ENCODE measurements at regions not wholly inside any gene's neighbourhood (a gene's known extent, or its start where the extent isn't known, plus 50 kb on each side); places are given as distances from the start of the nearest gene placed in this dataset.
A peak's percentile ranks its signal among the peaks of the same experiment; 100 is the strongest.

GRCh38 chr1:101366513-101367215 is 129.8 kb downstream of the S1PR1 start:
- no peaks in the 10 kb centered on the region for H3K36me3 ChIP-seq (ENCODE audit: control insufficient read depth in 2 of 3, insufficient read depth in 3 of 3, low read length in 3 of 3)
- no peaks in the 10 kb centered on the region for H3K9me3 ChIP-seq (ENCODE audit: control insufficient read depth in 2 of 3, insufficient read depth in 1 of 3, low read length in 3 of 3)
- no peak for DNase-seq
- H3K27ac ChIP-seq (ENCODE audit: low read depth in 2 of 2, low read length in 2 of 2), result no peak overlapping the region
- H3K4me1 ChIP-seq (ENCODE audit: control insufficient read depth in 2 of 3, insufficient read depth in 2 of 3, low read depth in 1 of 3, low read length in 3 of 3), result no peaks in the 10 kb centered on the region
- no peak for FAIRE-seq
- H3K9ac ChIP-seq (ENCODE audit: low read length in 3 of 3), result no peak overlapping the region
- intact Hi-C loops (cut with DNase I), result no loop called here
- TF ChIP-seq CTCF (IDR thresholded peaks at IDR 0.05; ENCODE audit: borderline replicate concordance, extremely low read depth, insufficient read depth), result no peak
- H3K27me3 ChIP-seq (ENCODE audit: control insufficient read depth, insufficient read depth, low read length), result no peaks in the 10 kb centered on the region
- no peak overlapping the region for H3K4me3 ChIP-seq (ENCODE audit: low read length in 3 of 3)

DNA sequence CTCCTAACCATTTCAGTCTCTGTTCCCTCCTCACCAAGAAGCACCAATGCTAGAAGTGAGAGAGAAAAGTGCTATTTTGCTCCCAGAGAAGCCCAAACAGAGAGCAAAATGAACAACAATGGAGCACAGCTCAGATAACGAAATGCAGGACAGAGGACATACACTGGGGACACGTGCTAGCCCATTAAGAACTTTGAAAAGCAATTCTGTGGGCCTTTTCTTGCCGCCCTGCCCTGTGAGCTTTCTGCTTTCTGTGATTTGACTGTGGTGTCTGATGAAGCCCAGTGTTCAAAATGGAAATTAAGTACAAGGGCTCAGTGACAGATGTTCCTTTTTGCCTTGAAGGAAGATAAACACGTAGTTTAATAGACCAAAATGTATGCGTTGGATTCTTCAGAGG is 130.8 kb downstream of the S1PR1 start:
- intact Hi-C loops (cut with DNase I), result no loop called here

DNA sequence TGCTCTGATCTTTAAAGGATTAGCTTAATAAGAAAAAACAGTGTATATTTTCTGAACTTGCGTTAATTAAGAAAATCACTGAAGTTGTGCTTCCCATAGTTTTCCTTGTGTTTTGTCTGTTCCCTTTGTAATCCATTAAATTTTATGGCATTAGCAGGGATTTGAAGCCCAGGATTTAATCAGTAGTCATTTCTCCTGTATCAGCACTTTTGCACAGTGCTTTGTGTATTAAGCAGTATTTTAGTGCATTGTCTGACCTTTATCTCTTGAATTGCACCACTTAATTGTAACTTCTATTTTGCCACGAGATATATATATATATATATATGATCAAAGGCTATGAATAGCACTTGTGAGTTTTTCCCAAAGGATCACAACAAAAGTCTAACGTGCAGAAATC is 133.7 kb downstream of the S1PR1 start:
- TF ChIP-seq CTCF (IDR thresholded peaks at IDR 0.05; ENCODE audit: borderline replicate concordance, extremely low read depth, insufficient read depth), result no peak
- Histone ChIP-seq H3K36me3 (ENCODE audit: control insufficient read depth in 2 of 3, insufficient read depth in 3 of 3, low read length in 3 of 3) (no peaks in the 10 kb centered on the region), H3K4me1 (ENCODE audit: control insufficient read depth in 2 of 3, insufficient read depth in 2 of 3, low read depth in 1 of 3, low read length in 3 of 3) (no peaks in the 10 kb centered on the region), H3K9me3 (ENCODE audit: control insufficient read depth in 2 of 3, insufficient read depth in 1 of 3, low read length in 3 of 3) (no peaks in the 10 kb centered on the region), H3K9ac (ENCODE audit: low read length in 3 of 3) (no peak overlapping the region), H3K27me3 (ENCODE audit: control insufficient read depth, insufficient read depth, low read length) (no peaks in the 10 kb centered on the region), H3K27ac (ENCODE audit: low read depth in 2 of 2, low read length in 2 of 2) (no peak overlapping the region), H3K4me3 (ENCODE audit: low read length in 3 of 3) (no peak overlapping the region)
- no peak for FAIRE-seq
- intact Hi-C loops (cut with DNase I), result no loop called here
- DNase-seq, result no peak

More for the DNA sequence above, 130.8 kb downstream of the S1PR1 start:
- Histone ChIP-seq H3K27me3 (ENCODE audit: control insufficient read depth, insufficient read depth, low read length) (no peaks in the 10 kb centered on the region), H3K9me3 (ENCODE audit: control insufficient read depth in 2 of 3, insufficient read depth in 1 of 3, low read length in 3 of 3) (no peaks in the 10 kb centered on the region), H3K4me3 (ENCODE audit: low read length in 3 of 3) (no peak overlapping the region), H3K4me1 (ENCODE audit: control insufficient read depth in 2 of 3, insufficient read depth in 2 of 3, low read depth in 1 of 3, low read length in 3 of 3) (no peaks in the 10 kb centered on the region), H3K9ac (ENCODE audit: low read length in 3 of 3) (no peak overlapping the region), H3K27ac (ENCODE audit: low read depth in 2 of 2, low read length in 2 of 2) (no peak overlapping the region), H3K36me3 (ENCODE audit: control insufficient read depth in 2 of 3, insufficient read depth in 3 of 3, low read length in 3 of 3) (no peaks in the 10 kb centered on the region)
- no peak for FAIRE-seq
- peak in 2 of 5 donors; percentile 15 for DNase-seq
- no peak for TF ChIP-seq CTCF (IDR thresholded peaks at IDR 0.05; ENCODE audit: borderline replicate concordance, extremely low read depth, insufficient read depth)

DNA sequence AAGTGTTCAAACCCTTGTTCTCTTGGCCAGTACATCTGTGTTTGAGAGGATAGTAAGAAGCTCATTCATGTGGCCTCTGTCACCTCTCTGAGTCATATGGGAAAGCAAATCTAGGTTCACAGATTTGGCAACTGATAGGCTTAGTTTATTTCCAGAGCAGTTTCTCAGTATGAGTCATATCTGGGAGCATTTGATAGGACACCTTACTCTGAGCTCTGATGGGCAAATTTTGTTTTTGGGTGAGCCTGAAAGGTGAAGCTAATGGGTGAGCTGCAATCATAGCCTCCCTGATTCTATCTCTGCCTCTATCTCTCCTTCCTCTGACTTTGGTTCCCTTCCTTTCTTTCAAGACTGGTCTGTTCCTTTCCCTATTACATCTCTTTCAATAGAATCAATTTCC is 134.4 kb downstream of the S1PR1 start:
- no peak for TF ChIP-seq CTCF (IDR thresholded peaks at IDR 0.05; ENCODE audit: borderline replicate concordance, extremely low read depth, insufficient read depth)
- DNase-seq (no peak), FAIRE-seq (no peak)
- Histone ChIP-seq H3K4me1 (ENCODE audit: control insufficient read depth in 2 of 3, insufficient read depth in 2 of 3, low read depth in 1 of 3, low read length in 3 of 3) (no peaks in the 10 kb centered on the region), H3K27me3 (ENCODE audit: control insufficient read depth, insufficient read depth, low read length) (no peaks in the 10 kb centered on the region), H3K9ac (ENCODE audit: low read length in 3 of 3) (no peak overlapping the region), H3K4me3 (ENCODE audit: low read length in 3 of 3) (no peak overlapping the region), H3K27ac (ENCODE audit: low read depth in 2 of 2, low read length in 2 of 2) (no peak overlapping the region), H3K9me3 (ENCODE audit: control insufficient read depth in 2 of 3, insufficient read depth in 1 of 3, low read length in 3 of 3) (no peaks in the 10 kb centered on the region), H3K36me3 (ENCODE audit: control insufficient read depth in 2 of 3, insufficient read depth in 3 of 3, low read length in 3 of 3) (no peaks in the 10 kb centered on the region)
- intact Hi-C loops (cut with DNase I), result no loop called here
